H1 (cell line): ENCODE measurements at regions not wholly inside any gene's neighbourhood (a gene's known extent, or its start where the extent isn't known, plus 50 kb on each side); places are given as distances from the start of the nearest gene placed in this dataset.

Experiments used
- CTCF ChIA-PET: fragments of 300-600 bp; sonication (Branson Sonifier 250); formaldehyde crosslinking; loops from one replicate; lab custom pipeline; 2021; ENCODE audit not compliant: partially characterized antibody; lab: Charles Lee
- POLR2A ChIA-PET: fragments of 300-600 bp; sonication (Branson Sonifier 250); formaldehyde crosslinking; loops from one replicate; lab custom pipeline; 2021; ENCODE audit warnings: inconsistent platforms; ENCODE audit not compliant: partially characterized antibody; lab: Charles Lee
- DNase-seq, 2 experiments: peaks; one replicate each; pipeline versions ENCODE4 v3.0.0 to v3.0.0-alpha.2; 2010 to 2022; ENCODE audit warnings: low spot score in 2 of 2, low read depth in 1 of 2, mixed read lengths in 1 of 2
- FAIRE-seq: peaks from 2 replicates; lab custom pipeline; 2011; peaks lifted over from hg19 to GRCh38; lab: Jason Lieb, UNC
- H2AFZ ChIP-seq: 2 replicates; pipeline ENCODE4 v1.8.1; 2012; ENCODE audit warnings: low read length, inconsistent platforms
- H2AK5ac ChIP-seq: 2 replicates; pipeline ENCODE4 v1.6.1; 2013; ENCODE audit warnings: low read depth, low read length
- H2BK120ac ChIP-seq: replicated peaks from 2 replicates; pipeline ENCODE3; 2013; ENCODE audit warnings: low read depth, low read length, inconsistent platforms
- H2BK12ac ChIP-seq: 2 replicates; pipeline ENCODE4 v1.6.1; 2013; ENCODE audit warnings: low read depth, low read length
- H2BK15ac ChIP-seq: 2 replicates; pipeline ENCODE4 v1.6.1; 2013; ENCODE audit warnings: low read length
- H2BK20ac ChIP-seq: 2 replicates; pipeline ENCODE4 v1.6.1; 2013; ENCODE audit warnings: low read length
- H2BK5ac ChIP-seq: 2 replicates; pipeline ENCODE4 v1.6.1; 2013; ENCODE audit warnings: low read depth, low read length
- H3K14ac ChIP-seq: 2 replicates; pipeline ENCODE4 v1.6.1; 2013; ENCODE audit warnings: inconsistent platforms; ENCODE audit not compliant: insufficient read length
- H3K18ac ChIP-seq: 2 replicates; pipeline ENCODE4 v1.6.1; 2013; ENCODE audit warnings: low read length; ENCODE audit errors: extremely low read depth
- H3K23ac ChIP-seq: 2 replicates; pipeline ENCODE4 v1.6.1; 2013; ENCODE audit warnings: inconsistent platforms; ENCODE audit not compliant: insufficient read length
- H3K23me2 ChIP-seq: 2 replicates; pipeline ENCODE4 v1.6.1; 2013; ENCODE audit warnings: low read depth, low read length
- H3K27ac ChIP-seq: 2 replicates; pipeline ENCODE4 v1.6.1; 2011; ENCODE audit warnings: low read depth, low read length, inconsistent platforms
- H3K27me3 ChIP-seq, 4 experiments: replicated peaks in 1 of 4; 1 replicate in 1 of 4; 2 replicates in 3 of 4; pipeline versions ENCODE4 v1.6.1 to v1.8.1; 2011 to 2013; ENCODE audit warnings: low read length in 3 of 4, mild to moderate bottlenecking in 3 of 4, inconsistent platforms in 2 of 4, mixed read lengths in 2 of 4, moderate library complexity in 1 of 4; ENCODE audit not compliant: control insufficient read depth in 3 of 4, insufficient read depth in 3 of 4; ENCODE audit errors: extremely low read depth in 1 of 4
- H3K36me3 ChIP-seq, 4 experiments: 2 replicates each; pipeline versions ENCODE4 v1.6.1 to v1.8.1; 2011 to 2013; ENCODE audit warnings: mild to moderate bottlenecking in 4 of 4, low read length in 3 of 4, moderate library complexity in 2 of 4, control low read depth in 1 of 4, inconsistent platforms in 1 of 4; ENCODE audit not compliant: insufficient read depth in 4 of 4, control insufficient read depth in 2 of 4
- H3K4ac ChIP-seq: replicated peaks from 2 replicates; pipeline ENCODE3; 2013; ENCODE audit warnings: low read length, low read depth, mixed read lengths, inconsistent platforms; ENCODE audit not compliant: insufficient read length
- H3K4me1 ChIP-seq, 4 experiments: replicated peaks in 1 of 4; 1 replicate in 1 of 4; 2 replicates in 3 of 4; pipeline versions ENCODE4 v1.6.1 to v1.8.1; 2011 to 2013; ENCODE audit warnings: low read length in 3 of 4, inconsistent platforms in 2 of 4, mixed read lengths in 1 of 4; ENCODE audit not compliant: insufficient read depth in 4 of 4, control insufficient read depth in 3 of 4
- H3K4me2 ChIP-seq, 2 experiments: 2 replicates each; pipeline versions ENCODE4 v1.6.1 to v1.8.1; 2011 to 2013; ENCODE audit warnings: low read depth in 2 of 2, low read length in 2 of 2, control low read depth in 1 of 2, inconsistent platforms in 1 of 2, mild to moderate bottlenecking in 1 of 2; ENCODE audit not compliant: insufficient read depth in 1 of 2
- H3K4me3 ChIP-seq, 4 experiments: fragments of 200-600, 300-600 bp in 1 of 4; sonication (generic), shearing (Covaris generic), sonication (Bioruptor Twin) in 1 of 4; 2 replicates each; pipeline versions ENCODE4 v1.5.1 to v1.8.1; 2011 to 2016; ENCODE audit warnings: low read length in 4 of 4, low read depth in 3 of 4, control low read depth in 2 of 4, inconsistent platforms in 2 of 4, mild to moderate bottlenecking in 2 of 4, mixed read lengths in 1 of 4, moderate library complexity in 1 of 4; ENCODE audit not compliant: insufficient read depth in 2 of 4; ENCODE audit errors: extremely low read depth in 1 of 4
- H3K56ac ChIP-seq: replicated peaks from 2 replicates; pipeline ENCODE3; 2013; ENCODE audit warnings: low read depth, mild to moderate bottlenecking, mixed read lengths, low read length, inconsistent platforms; ENCODE audit not compliant: insufficient read length
- H3K79me1 ChIP-seq: 2 replicates; pipeline ENCODE4 v1.6.1; 2013; ENCODE audit warnings: low read depth, low read length, control low read depth
- H3K79me2 ChIP-seq, 2 experiments: 2 replicates each; pipeline versions ENCODE4 v1.6.1 to v1.8.1; 2012 to 2013; ENCODE audit warnings: low read length in 2 of 2, mild to moderate bottlenecking in 2 of 2, inconsistent platforms in 1 of 2; ENCODE audit not compliant: insufficient read depth in 2 of 2, control insufficient read depth in 1 of 2
- H3K9ac ChIP-seq, 4 experiments: replicated peaks in 1 of 4; 1 replicate in 1 of 4; 2 replicates in 3 of 4; pipeline versions ENCODE4 v1.6.1 to v1.8.1; 2011 to 2013; ENCODE audit warnings: low read depth in 3 of 4, low read length in 3 of 4, control low read depth in 2 of 4, mild to moderate bottlenecking in 2 of 4, moderate library complexity in 2 of 4, inconsistent platforms in 1 of 4; ENCODE audit errors: extremely low read depth in 1 of 4
- H3K9me3 ChIP-seq, 2 experiments: 2 replicates each; pipeline versions ENCODE4 v1.6.1 to v1.8.1; 2012 to 2013; ENCODE audit warnings: mild to moderate bottlenecking in 2 of 2, moderate library complexity in 2 of 2, control low read depth in 1 of 2, inconsistent platforms in 1 of 2, low read depth in 1 of 2, low read length in 1 of 2, mixed read lengths in 1 of 2; ENCODE audit not compliant: insufficient read depth in 2 of 2
- H4K20me1 ChIP-seq, 2 experiments: replicated peaks in 1 of 2; 2 replicates each; pipeline versions ENCODE3 to v1.8.1; 2011 to 2013; ENCODE audit warnings: inconsistent platforms in 2 of 2, low read length in 2 of 2, mild to moderate bottlenecking in 1 of 2; ENCODE audit not compliant: insufficient read depth in 2 of 2, control insufficient read depth in 1 of 2
- H4K5ac ChIP-seq: 2 replicates; pipeline ENCODE4 v1.6.1; 2013; ENCODE audit warnings: low read length, low read depth, mixed read lengths, inconsistent platforms; ENCODE audit not compliant: insufficient read length
- H4K8ac ChIP-seq: 2 replicates; pipeline ENCODE4 v1.8.0; 2013; ENCODE audit warnings: mild to moderate bottlenecking, moderate library complexity, low read length, inconsistent platforms; ENCODE audit not compliant: insufficient read depth; ENCODE audit errors: extremely low read depth
- H4K91ac ChIP-seq: replicated peaks from 2 replicates; pipeline ENCODE3; 2013; ENCODE audit warnings: low read length, mixed read lengths, inconsistent platforms; ENCODE audit not compliant: insufficient read length
- BCL11A ChIP-seq, 2 experiments: IDR thresholded peaks; one replicate each; pipeline ENCODE4 v1.6.1; 2011; ENCODE audit warnings: low read depth in 2 of 2, low read length in 2 of 2, mild to moderate bottlenecking in 2 of 2
- CBX5 ChIP-seq: fragments of 300-800, 300-1000 bp; sonication (generic); IDR thresholded peaks from 2 replicates; pipeline ENCODE4 v1.7.1; 2016; ENCODE audit warnings: antibody characterized with exemption, low read length, low read depth
- CHD1 ChIP-seq: IDR thresholded peaks from 2 replicates; pipeline ENCODE4 v1.6.1; 2012; ENCODE audit warnings: low read depth, low read length, improper control_type of control experiment
- FOSL1 ChIP-seq: IDR thresholded peaks from 2 replicates; pipeline ENCODE4 v1.6.1; 2011; ENCODE audit warnings: mild to moderate bottlenecking, low read depth, low read length, moderate library complexity; ENCODE audit not compliant: insufficient read depth
- KDM4A ChIP-seq: IDR thresholded peaks from one replicate; pipeline ENCODE4 v1.7.1; 2012; ENCODE audit warnings: low read depth, mild to moderate bottlenecking, moderate library complexity, low read length, inconsistent platforms; ENCODE audit not compliant: severe bottlenecking
- SUZ12 ChIP-seq: fragments of 200-600 bp; sonication (generic); IDR thresholded peaks from 2 replicates; pipeline ENCODE4 v1.6.1; 2012; ENCODE audit warnings: mild to moderate bottlenecking, inconsistent platforms, low read length, moderate library complexity, mixed read lengths
- TAF1 ChIP-seq: IDR thresholded peaks from 2 replicates; pipeline ENCODE4 v1.6.1; 2011; ENCODE audit warnings: mild to moderate bottlenecking, low read depth, low read length
- TF ChIP-seq, protein P1 (sequence below), 3 experiments: IDR thresholded peaks; 1 replicate in 2 of 3; 2 replicates in 1 of 3; pipeline versions ENCODE4 v1.5.1 to v1.6.1; 2011; ENCODE audit warnings: low read length in 3 of 3, mild to moderate bottlenecking in 3 of 3, inconsistent platforms in 2 of 3, low read depth in 1 of 3, moderate library complexity in 1 of 3; ENCODE audit not compliant: insufficient read depth in 1 of 3; ENCODE audit errors: control extremely low read depth in 1 of 3

DNA sequence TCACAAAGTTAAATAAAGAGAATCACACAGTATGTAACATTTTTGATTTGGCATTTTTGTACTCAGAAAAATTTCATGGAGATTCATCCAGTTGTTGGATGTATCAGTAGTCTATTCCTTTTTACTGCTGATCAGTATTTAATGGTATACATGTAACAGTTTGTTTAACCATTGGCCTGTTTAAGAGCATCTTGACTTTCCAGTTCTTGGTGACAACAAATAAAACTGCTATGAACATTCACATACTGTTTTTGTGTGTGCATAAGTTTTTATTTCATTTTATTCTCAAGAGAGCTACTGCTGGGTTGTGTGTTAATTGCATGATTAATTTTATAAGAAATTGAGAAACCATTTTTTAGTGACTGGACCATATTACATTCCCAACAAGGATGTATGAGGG, 694.5 kb upstream of the RAB6C start:
- no peak overlapping the region for H3K18ac ChIP-seq
- H3K9ac ChIP-seq, result no peak overlapping the region
- H3K79me1 ChIP-seq, result no peaks in the 10 kb centered on the region
- H2BK5ac ChIP-seq, result no peak overlapping the region
- no peak overlapping the region for H2BK12ac ChIP-seq
- no peak overlapping the region for H2AK5ac ChIP-seq
- H3K4me2 ChIP-seq, result no peak overlapping the region
- H3K4me3 ChIP-seq, result no peak overlapping the region
- H3K9me3 ChIP-seq, result no peaks in the 10 kb centered on the region
- H3K4me1 ChIP-seq, result no peaks in the 10 kb centered on the region
- H3K23me2 ChIP-seq, result no peaks in the 10 kb centered on the region
- H3K79me2 ChIP-seq, result no peaks in the 10 kb centered on the region
- TF ChIP-seq TAF1 (no peak), CBX5 (no peak), KDM4A (no peak), CHD1 (no peak), SUZ12 (no peak), BCL11A (IDR thresholded peaks at IDR 0.05; ENCODE audit: low read depth in 2 of 2, low read length in 2 of 2) (no peak), FOSL1 (no peak)
- TF ChIP-seq, protein P1, sequence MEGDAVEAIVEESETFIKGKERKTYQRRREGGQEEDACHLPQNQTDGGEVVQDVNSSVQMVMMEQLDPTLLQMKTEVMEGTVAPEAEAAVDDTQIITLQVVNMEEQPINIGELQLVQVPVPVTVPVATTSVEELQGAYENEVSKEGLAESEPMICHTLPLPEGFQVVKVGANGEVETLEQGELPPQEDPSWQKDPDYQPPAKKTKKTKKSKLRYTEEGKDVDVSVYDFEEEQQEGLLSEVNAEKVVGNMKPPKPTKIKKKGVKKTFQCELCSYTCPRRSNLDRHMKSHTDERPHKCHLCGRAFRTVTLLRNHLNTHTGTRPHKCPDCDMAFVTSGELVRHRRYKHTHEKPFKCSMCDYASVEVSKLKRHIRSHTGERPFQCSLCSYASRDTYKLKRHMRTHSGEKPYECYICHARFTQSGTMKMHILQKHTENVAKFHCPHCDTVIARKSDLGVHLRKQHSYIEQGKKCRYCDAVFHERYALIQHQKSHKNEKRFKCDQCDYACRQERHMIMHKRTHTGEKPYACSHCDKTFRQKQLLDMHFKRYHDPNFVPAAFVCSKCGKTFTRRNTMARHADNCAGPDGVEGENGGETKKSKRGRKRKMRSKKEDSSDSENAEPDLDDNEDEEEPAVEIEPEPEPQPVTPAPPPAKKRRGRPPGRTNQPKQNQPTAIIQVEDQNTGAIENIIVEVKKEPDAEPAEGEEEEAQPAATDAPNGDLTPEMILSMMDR (IDR thresholded peaks at IDR 0.05; ENCODE audit: control extremely low read depth in 1 of 3, insufficient read depth in 1 of 3, low read depth in 1 of 3, low read length in 3 of 3), result no peak
- FAIRE-seq (no peak), DNase-seq (no peak)
- H3K27me3 ChIP-seq, result peaks cover 0 to 1% (median 0%) of the 10 kb centered on the region in 4 experiments; a peak in 1 of 7 replicates
- H3K36me3 ChIP-seq, result no peaks in the 10 kb centered on the region
- H4K91ac ChIP-seq, result no peak overlapping the region
- no peaks in the 10 kb centered on the region for H4K20me1 ChIP-seq
- H3K4ac ChIP-seq, result no peak overlapping the region
- no peak overlapping the region for H4K8ac ChIP-seq
- no peak overlapping the region for H2BK20ac ChIP-seq
- ChIA-PET POLR2A (no interaction called here), CTCF (interaction anchor here (0.7 kb wide), 1 partner anchor 167 kb away, joined by 4 read pairs; no protein-coding TSS in a partner anchor)
- H3K56ac ChIP-seq, result no peak overlapping the region
- no peak overlapping the region for H3K14ac ChIP-seq
- H3K27ac ChIP-seq, result no peak overlapping the region
- no peak overlapping the region for H2BK120ac ChIP-seq
- H3K23ac ChIP-seq, result no peak overlapping the region
- H2AFZ ChIP-seq, result no peak overlapping the region
- H4K5ac ChIP-seq, result no peak overlapping the region
- H2BK15ac ChIP-seq, result no peak overlapping the region
